Lung (tissue), 11 donors: ENCODE measurements at regions not wholly inside any gene's neighbourhood (a gene's known extent, or its start where the extent isn't known, plus 50 kb on each side); places are given as distances from the start of the nearest gene placed in this dataset.

Experiments
- ATAC-seq: fragments of 200-7000 bp; cut with Tn5 transposase; one replicate; pipeline ENCODE4 v1.9.1; 2020; ENCODE audit warnings: moderate number of reproducible peaks; ENCODE audit not compliant: insufficient read depth, low FRiP score
- DNase-seq, 3 donors: peaks; one replicate each; pipeline ENCODE4 v3.0.0-alpha.2; 2013 to 2017
- H3K27ac ChIP-seq, 2 donors: one replicate each; pipeline ENCODE4 v1.5.1; 2013; ENCODE audit warnings: mild to moderate bottlenecking in 2 of 2, moderate library complexity in 2 of 2, control low read depth in 1 of 2, inconsistent platforms in 1 of 2, low read depth in 1 of 2, low read length in 1 of 2
- H3K27me3 ChIP-seq, 3 donors: one replicate each; pipeline ENCODE4 v1.5.1; 2013; ENCODE audit warnings: low read length in 2 of 3; ENCODE audit not compliant: control insufficient read depth in 3 of 3, insufficient read depth in 3 of 3
- H3K36me3 ChIP-seq, 4 donors: one replicate each; pipeline ENCODE4 v1.5.1; 2013; ENCODE audit warnings: low read length in 4 of 4, mild to moderate bottlenecking in 1 of 4, moderate library complexity in 1 of 4; ENCODE audit not compliant: control insufficient read depth in 4 of 4, insufficient read depth in 4 of 4
- H3K4me1 ChIP-seq, 5 donors: one replicate each; pipeline ENCODE4 v1.5.1; 2013; ENCODE audit warnings: low read length in 5 of 5, mild to moderate bottlenecking in 2 of 5, moderate library complexity in 1 of 5; ENCODE audit not compliant: control insufficient read depth in 5 of 5, insufficient read depth in 5 of 5
- H3K4me3 ChIP-seq: one replicate; pipeline ENCODE4 v1.5.1; 2013; ENCODE audit warnings: mild to moderate bottlenecking, control low read depth, moderate library complexity
- H3K9ac ChIP-seq, 2 donors: one replicate each; pipeline ENCODE4 v1.5.1; 2013; ENCODE audit warnings: low read length in 2 of 2, control low read depth in 1 of 2; ENCODE audit not compliant: insufficient read depth in 1 of 2
- H3K9me3 ChIP-seq, 4 donors: one replicate each; pipeline ENCODE4 v1.5.1; 2013; ENCODE audit warnings: low read length in 3 of 4, mild to moderate bottlenecking in 1 of 4, moderate library complexity in 1 of 4; ENCODE audit not compliant: control insufficient read depth in 4 of 4, insufficient read depth in 3 of 4
- WGBS, 2 donors: extraction: QIAGEN DNeasy Blood & Tissue Kit; methylation state at CpG; one replicate each; pipeline ENCODE4 v1.1.7; 2013; 5-methylcytosine and 5-hydroxymethylcytosine counted together
- TF ChIP-seq, protein P1 (sequence below): IDR thresholded peaks from 2 replicates; pipeline ENCODE4 v1.5.1; 2012; ENCODE audit warnings: mild to moderate bottlenecking; ENCODE audit errors: control extremely low read depth, extremely low read depth
- donor health status: control.
- donor health status: control.
- donor health status: Bipolar disorder and iron deficiency.
- donor health status: healthy.
- donor health status: DM: yes; HTN: yes; CAD: no.

GRCh38 chr2:147782141-147782930 lies 62.5 kb upstream of the ACVR2A start:
- WGBS, 2 donors = 75 to 92% methylated on average over 4 of the region's 4 CpGs
- H3K36me3 ChIP-seq = no peaks in the 10 kb centered on the region
- DNase-seq (no peak), ATAC-seq (no peak)
- no peak overlapping the region for H3K9ac ChIP-seq
- no peak overlapping the region for H3K27ac ChIP-seq
- H3K27me3 ChIP-seq = no peaks in the 10 kb centered on the region
- H3K9me3 ChIP-seq = no peaks in the 10 kb centered on the region
- no peaks in the 10 kb centered on the region for H3K4me1 ChIP-seq
- H3K4me3 ChIP-seq = no peak overlapping the region
- TF ChIP-seq, protein P1, sequence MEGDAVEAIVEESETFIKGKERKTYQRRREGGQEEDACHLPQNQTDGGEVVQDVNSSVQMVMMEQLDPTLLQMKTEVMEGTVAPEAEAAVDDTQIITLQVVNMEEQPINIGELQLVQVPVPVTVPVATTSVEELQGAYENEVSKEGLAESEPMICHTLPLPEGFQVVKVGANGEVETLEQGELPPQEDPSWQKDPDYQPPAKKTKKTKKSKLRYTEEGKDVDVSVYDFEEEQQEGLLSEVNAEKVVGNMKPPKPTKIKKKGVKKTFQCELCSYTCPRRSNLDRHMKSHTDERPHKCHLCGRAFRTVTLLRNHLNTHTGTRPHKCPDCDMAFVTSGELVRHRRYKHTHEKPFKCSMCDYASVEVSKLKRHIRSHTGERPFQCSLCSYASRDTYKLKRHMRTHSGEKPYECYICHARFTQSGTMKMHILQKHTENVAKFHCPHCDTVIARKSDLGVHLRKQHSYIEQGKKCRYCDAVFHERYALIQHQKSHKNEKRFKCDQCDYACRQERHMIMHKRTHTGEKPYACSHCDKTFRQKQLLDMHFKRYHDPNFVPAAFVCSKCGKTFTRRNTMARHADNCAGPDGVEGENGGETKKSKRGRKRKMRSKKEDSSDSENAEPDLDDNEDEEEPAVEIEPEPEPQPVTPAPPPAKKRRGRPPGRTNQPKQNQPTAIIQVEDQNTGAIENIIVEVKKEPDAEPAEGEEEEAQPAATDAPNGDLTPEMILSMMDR = no peak

GRCh38 chr2:147779440-147779839 lies 65.4 kb upstream of the ACVR2A start:
- TF ChIP-seq, protein P1 = no peak
- Histone ChIP-seq H3K27ac (no peak overlapping the region), H3K9ac (no peak overlapping the region), H3K36me3 (no peaks in the 10 kb centered on the region), H3K9me3 (no peaks in the 10 kb centered on the region), H3K27me3 (no peaks in the 10 kb centered on the region), H3K4me3 (no peak overlapping the region), H3K4me1 (no peaks in the 10 kb centered on the region)
- ATAC-seq (no peak), DNase-seq (no peak)
- 86 to 95% methylated on average over 1 of the region's 1 CpG for WGBS, 2 donors

GRCh38 chr2:147777394-147777793 lies 67.4 kb upstream of the ACVR2A start:
- Histone ChIP-seq H3K36me3 (no peaks in the 10 kb centered on the region), H3K27ac (no peak overlapping the region), H3K9me3 (no peaks in the 10 kb centered on the region), H3K4me1 (no peaks in the 10 kb centered on the region), H3K9ac (no peak overlapping the region), H3K27me3 (no peaks in the 10 kb centered on the region), H3K4me3 (no peak overlapping the region)
- WGBS, 2 donors = 82% methylated on average over 2 of the region's 2 CpGs
- DNase-seq (no peak), ATAC-seq (no peak)
- TF ChIP-seq, protein P1 = no peak

- WGBS, 2 donors = 91 to 92% methylated on average over 3 of the region's 3 CpGs
- DNase-seq (no peak), ATAC-seq (no peak)
- TF ChIP-seq, protein P1 = no peak
- H3K27me3 ChIP-seq = no peaks in the 10 kb centered on the region
- H3K9ac ChIP-seq = no peak overlapping the region
- no peak overlapping the region for H3K4me3 ChIP-seq
- no peak overlapping the region for H3K27ac ChIP-seq
- no peaks in the 10 kb centered on the region for H3K4me1 ChIP-seq
- H3K9me3 ChIP-seq = no peaks in the 10 kb centered on the region
- H3K36me3 ChIP-seq = no peaks in the 10 kb centered on the region
These were observed 70.0 kb upstream of the ACVR2A start for GRCh38 chr2:147774805-147775204.
